Activated CD4-positive, alpha-beta T cell treated with anti-CD3 and anti-CD28 coated beads, Interleukin-2, Interleukin-4, amounts not matched to agents 100 ng/mL and 50 ng/mL, durations not matched to agents 16 hours and 8 hours (primary cell): ENCODE measurements at regions not wholly inside any gene's neighbourhood (a gene's known extent, or its start where the extent isn't known, plus 50 kb on each side); places are given as distances from the start of the nearest gene placed in this dataset.
A peak's percentile ranks its signal among the peaks of the same experiment; 100 is the strongest.
"Not testable (repeated sequence)": the region's sequence is repeated elsewhere in the genome, so short reads cannot be mapped to it uniquely, and the experiment has no call there.

ENCODE experiments used
- DNase-seq: peaks from one replicate; pipeline ENCODE4 v3.0.0-alpha.2; 2020; ENCODE audit warnings: low spot score

GRCh38 chr9:106438928-106439327 lies 424.0 kb upstream of the ZNF462 start:
- no peak for DNase-seq

- no peak for DNase-seq
Observed at GRCh38 chr9:106441283-106441682, 421.7 kb upstream of the ZNF462 start.

- DNase-seq: no peak
Observed at GRCh38 chr9:106443520-106443919, 419.4 kb upstream of the ZNF462 start.

GRCh38 chr9:106445107-106445506 lies 417.9 kb upstream of the ZNF462 start:
- no peak for DNase-seq

GRCh38 chr9:106449336-106449927 lies 413.5 kb upstream of the ZNF462 start:
- no peak for DNase-seq

GRCh38 chr9:106450549-106450948 lies 412.4 kb upstream of the ZNF462 start:
- no peak for DNase-seq

GRCh38 chr9:106451223-106451622 lies 411.7 kb upstream of the ZNF462 start:
- DNase-seq: no peak

GRCh38 chr9:106456581-106456980 lies 406.4 kb upstream of the ZNF462 start:
- DNase-seq: no peak

- no peak for DNase-seq
Observed at GRCh38 chr9:106467113-106467864, 395.7 kb upstream of the ZNF462 start.

- no peak for DNase-seq
Observed at GRCh38 chr9:106467865-106468164, 395.2 kb upstream of the ZNF462 start.

- no peak for DNase-seq
Observed at GRCh38 chr9:106468431-106468830, 394.5 kb upstream of the ZNF462 start.

GRCh38 chr9:106478312-106478711 lies 384.7 kb upstream of the ZNF462 start:
- DNase-seq: no peak

GRCh38 chr9:106478727-106479126 lies 384.2 kb upstream of the ZNF462 start:
- DNase-seq: no peak

- DNase-seq: no peak
Observed at GRCh38 chr9:106479679-106480078, 383.3 kb upstream of the ZNF462 start.

- no peak for DNase-seq
Observed at GRCh38 chr9:106481013-106481609, 381.9 kb upstream of the ZNF462 start.

GRCh38 chr9:106482733-106483132 lies 380.2 kb upstream of the ZNF462 start:
- no peak for DNase-seq

- DNase-seq: no peak
Observed at GRCh38 chr9:106486685-106487084, 376.3 kb upstream of the ZNF462 start.

- no peak for DNase-seq
Observed at GRCh38 chr9:106487266-106487665, 375.7 kb upstream of the ZNF462 start.

- DNase-seq: not testable (repeated sequence)
Observed at GRCh38 chr9:106492126-106492525, 370.8 kb upstream of the ZNF462 start.

GRCh38 chr9:106500171-106500570 lies 362.8 kb upstream of the ZNF462 start:
- DNase-seq: no peak

GRCh38 chr9:106501210-106501609 lies 361.8 kb upstream of the ZNF462 start:
- not testable (repeated sequence) for DNase-seq

GRCh38 chr9:106502930-106503329 lies 360.0 kb upstream of the ZNF462 start:
- no peak for DNase-seq

- DNase-seq: peak; percentile 35
Observed at GRCh38 chr9:106503759-106504158, 359.2 kb upstream of the ZNF462 start.
